Heart left ventricle (tissue), 13 donors: ENCODE measurements at regions not wholly inside any gene's neighbourhood (a gene's known extent, or its start where the extent isn't known, plus 50 kb on each side); places are given as distances from the start of the nearest gene placed in this dataset.

ENCODE experiments used
- POLR2A ChIP-seq, 2 donors: fragments of 450-650 bp; IDR thresholded peaks; one replicate each; pipeline ENCODE4 v1.6.1; 2017; ENCODE audit warnings: antibody characterized with exemption in 2 of 2, mild to moderate bottlenecking in 2 of 2, moderate library complexity in 2 of 2
- TF ChIP-seq, protein P1 (sequence below), 12 donors: fragments of 200-600 bp; sonication (generic) in 4 of 12; IDR thresholded peaks; one replicate each; pipeline versions ENCODE4 v1.5.0 to v1.8.0; 2018 to 2022; ENCODE audit warnings: antibody characterized with exemption in 12 of 12, mild to moderate bottlenecking in 5 of 12
- donor health status: ischemic (EF 13 %, LVEDD 7.1; RV severe dilation, severe dysfunction).
- donor health status: DM: no; HTN: yes; CAD: no.
- donor health status: DM: no; HTN: no; CAD: no.
- donor health status: ischemic (EF 25% LVEDD 6.9; RV normal size, moderate dysfunction).
- donor health status: ischemic (EF 25% LVEDD 5.7; RV mildly dilated, moderate dysfunction).
- donor health status: ischemic (EF 35%, LVEDD 5.7; RV mildly dilated, moderate dysfunction).
- donor health status: nonischemic (EF 11% LVEDD 7.7; RV severe dilation, severe dysfunction).
- donor health status: DM: yes; HTN: yes; CAD: no.
- donor health status: PGD.
- donor health status: ischemic (EF 29% LVEDD 5.4; RV normal size, mild dysfunction).
- donor health status: nonischemic (EF 23%, LVEDD 6.1; RV moderate dilation, normal function).

DNA sequence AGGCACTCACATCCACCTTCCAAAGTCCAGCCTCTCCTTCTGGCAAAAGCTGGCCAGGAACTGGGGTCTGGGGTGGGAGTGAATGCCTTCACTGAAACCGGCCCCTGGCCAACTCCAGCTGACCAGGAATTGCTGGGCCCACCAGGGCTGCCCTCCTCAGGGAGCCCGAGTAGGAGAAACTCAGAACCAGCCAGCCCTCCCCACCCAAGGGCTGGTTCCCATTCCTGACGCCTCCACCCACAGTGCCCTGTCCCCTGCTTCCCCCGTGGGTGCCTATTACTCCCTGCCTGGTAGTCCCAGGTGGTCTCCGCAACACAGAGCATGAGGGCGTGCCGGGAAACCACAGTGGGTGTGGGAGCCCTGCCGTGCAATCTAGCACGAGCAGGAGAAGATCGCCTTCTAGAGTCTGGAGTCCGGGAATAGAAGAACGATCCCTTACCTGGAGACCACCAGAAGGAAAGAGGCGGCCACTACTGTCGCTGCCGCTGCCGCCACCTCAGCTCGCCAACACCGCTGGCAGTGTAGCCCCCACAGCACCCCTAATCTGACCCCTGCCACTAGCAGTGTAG, 178.8 kb downstream of the POTEB3 start:
- TF ChIP-seq, protein P1, sequence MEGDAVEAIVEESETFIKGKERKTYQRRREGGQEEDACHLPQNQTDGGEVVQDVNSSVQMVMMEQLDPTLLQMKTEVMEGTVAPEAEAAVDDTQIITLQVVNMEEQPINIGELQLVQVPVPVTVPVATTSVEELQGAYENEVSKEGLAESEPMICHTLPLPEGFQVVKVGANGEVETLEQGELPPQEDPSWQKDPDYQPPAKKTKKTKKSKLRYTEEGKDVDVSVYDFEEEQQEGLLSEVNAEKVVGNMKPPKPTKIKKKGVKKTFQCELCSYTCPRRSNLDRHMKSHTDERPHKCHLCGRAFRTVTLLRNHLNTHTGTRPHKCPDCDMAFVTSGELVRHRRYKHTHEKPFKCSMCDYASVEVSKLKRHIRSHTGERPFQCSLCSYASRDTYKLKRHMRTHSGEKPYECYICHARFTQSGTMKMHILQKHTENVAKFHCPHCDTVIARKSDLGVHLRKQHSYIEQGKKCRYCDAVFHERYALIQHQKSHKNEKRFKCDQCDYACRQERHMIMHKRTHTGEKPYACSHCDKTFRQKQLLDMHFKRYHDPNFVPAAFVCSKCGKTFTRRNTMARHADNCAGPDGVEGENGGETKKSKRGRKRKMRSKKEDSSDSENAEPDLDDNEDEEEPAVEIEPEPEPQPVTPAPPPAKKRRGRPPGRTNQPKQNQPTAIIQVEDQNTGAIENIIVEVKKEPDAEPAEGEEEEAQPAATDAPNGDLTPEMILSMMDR (IDR thresholded peaks at IDR 0.05): no peak
- no peak for TF ChIP-seq POLR2A (IDR thresholded peaks at IDR 0.05)
